Medulla oblongata (tissue), 1 donor: ENCODE measurements at regions not wholly inside any gene's neighbourhood (a gene's known extent, or its start where the extent isn't known, plus 50 kb on each side); places are given as distances from the start of the nearest gene placed in this dataset.
"Not testable (repeated sequence)": the region's sequence is repeated elsewhere in the genome, so short reads cannot be mapped to it uniquely, and the experiment has no call there.

Experiments
- DNase-seq: peaks from one replicate; pipeline ENCODE4 v3.0.0-alpha.2; 2015; ENCODE audit errors: extremely low spot score

- not testable (repeated sequence) for DNase-seq
Measured at GRCh38 chr10:90119631-90120280, 418.4 kb downstream of the KIF20B start.

GRCh38 chr10:90125456-90126255 lies 424.3 kb downstream of the KIF20B start:
- no peak for DNase-seq

GRCh38 chr10:90126256-90126595 lies 424.8 kb downstream of the KIF20B start:
- DNase-seq: no peak

- DNase-seq: no peak
Measured at GRCh38 chr10:90130321-90131086, 429.1 kb downstream of the KIF20B start.

GRCh38 chr10:90133606-90134005 lies 432.2 kb downstream of the KIF20B start:
- no peak for DNase-seq

- DNase-seq: no peak
Measured at GRCh38 chr10:90136731-90137316, 435.4 kb downstream of the KIF20B start.

GRCh38 chr10:90138844-90139243 lies 437.5 kb downstream of the KIF20B start:
- no peak for DNase-seq

- no peak for DNase-seq
Measured at GRCh38 chr10:90141791-90142190, 440.4 kb downstream of the KIF20B start.

GRCh38 chr10:90143937-90144336 lies 442.5 kb downstream of the KIF20B start:
- no peak for DNase-seq

GRCh38 chr10:90148116-90148855 lies 446.9 kb downstream of the KIF20B start:
- DNase-seq: peak; percentile 24

- no peak for DNase-seq
Measured at GRCh38 chr10:90149563-90149962, 448.2 kb downstream of the KIF20B start.

GRCh38 chr10:90162271-90162853 lies 461.0 kb downstream of the KIF20B start:
- DNase-seq: no peak

GRCh38 chr10:90167174-90168064 lies 466.0 kb downstream of the KIF20B start:
- DNase-seq: no peak

GRCh38 chr10:90168244-90168643 lies 466.9 kb downstream of the KIF20B start:
- DNase-seq: no peak

GRCh38 chr10:90171014-90171722 lies 469.8 kb downstream of the KIF20B start:
- no peak for DNase-seq

GRCh38 chr10:90174531-90174930 lies 473.1 kb downstream of the KIF20B start:
- no peak for DNase-seq

- DNase-seq: peak; percentile 3
Measured at GRCh38 chr10:90175161-90175681, 473.8 kb downstream of the KIF20B start.

- peak; percentile 35 for DNase-seq
Measured at GRCh38 chr10:90179696-90180407, 478.5 kb downstream of the KIF20B start.
